ENCODE measurements at regions not wholly inside any gene's neighbourhood (a gene's known extent, or its start where the extent isn't known, plus 50 kb on each side); places are given as distances from the start of the nearest gene placed in this dataset.
A peak's percentile ranks its signal among the peaks of the same experiment; 100 is the strongest.
"Not testable (repeated sequence)": the region's sequence is repeated elsewhere in the genome, so short reads cannot be mapped to it uniquely, and the experiment has no call there.

GRCh38 chrX:23504895-23505294 is 162.4 kb upstream of the PRDX4 start:
- no peaks in the 10 kb centered on the region for H3K4me1 ChIP-seq (replicated peaks in 1 of 2)
- no peak overlapping the region for H3K27ac ChIP-seq
- no peak overlapping the region for H3K4me3 ChIP-seq
- no peak for ATAC-seq (replicated peaks in 6 of 8)
- in situ Hi-C loops (cut with MboI; ENCODE audit: low pct_unique_long_range_greater_than_20kb in 2 of 9, low sequenced_read_pairs in 9 of 9, unreplicated experiment in 9 of 9) = no loop called here
- WGBS, 10 experiments = 33 to 100% (median 85%) methylated on average over 1 to 2 of the region's 2 CpGs; no CpG with 5 or more reads in 6 of the 10 experiments

GRCh38 chrX:23505531-23506303 is 161.6 kb upstream of the PRDX4 start:
- 0 to 40% (median 28%) methylated on average over 1 to 6 of the region's 6 CpGs; no CpG with 5 or more reads in 6 of the 10 experiments for WGBS, 10 experiments
- Histone ChIP-seq H3K4me1 (replicated peaks in 1 of 2) (no peaks in the 10 kb centered on the region), H3K4me3 (no peak overlapping the region), H3K27ac (no peak overlapping the region)
- no peak for ATAC-seq (replicated peaks in 6 of 8)
- in situ Hi-C loops (cut with MboI; ENCODE audit: low pct_unique_long_range_greater_than_20kb in 2 of 9, low sequenced_read_pairs in 9 of 9, unreplicated experiment in 9 of 9) = no loop called here

GRCh38 chrX:23509256-23509655 is 158.0 kb upstream of the PRDX4 start:
- Histone ChIP-seq H3K4me3 (no peak overlapping the region), H3K27ac (no peak overlapping the region), H3K4me1 (replicated peaks in 1 of 2) (no peaks in the 10 kb centered on the region)
- in situ Hi-C loops (cut with MboI; ENCODE audit: low pct_unique_long_range_greater_than_20kb in 2 of 9, low sequenced_read_pairs in 9 of 9, unreplicated experiment in 9 of 9) = no loop called here
- no peak for ATAC-seq (replicated peaks in 6 of 8)
- 67% methylated on average over 1 of the region's 1 CpG; no CpG with 5 or more reads in 9 of the 10 experiments for WGBS, 10 experiments

- ATAC-seq (replicated peaks in 6 of 8) = no peak
- in situ Hi-C loops (cut with MboI; ENCODE audit: low pct_unique_long_range_greater_than_20kb in 2 of 9, low sequenced_read_pairs in 9 of 9, unreplicated experiment in 9 of 9) = no loop called here
- Histone ChIP-seq H3K4me1 (replicated peaks in 1 of 2) (no peaks in the 10 kb centered on the region), H3K27ac (no peak overlapping the region), H3K4me3 (no peak overlapping the region)
- WGBS, 10 experiments = 0 to 67% (median 25%) methylated on average over 1 to 2 of the region's 2 CpGs; no CpG with 5 or more reads in 7 of the 10 experiments
Measured at GRCh38 chrX:23511793-23512192, 155.5 kb upstream of the PRDX4 start.

- in situ Hi-C loops (cut with MboI; ENCODE audit: low pct_unique_long_range_greater_than_20kb in 2 of 9, low sequenced_read_pairs in 9 of 9, unreplicated experiment in 9 of 9) = no loop called here
- 0 to 20% methylated on average over 1 to 2 of the region's 2 CpGs; no CpG with 5 or more reads in 8 of the 10 experiments for WGBS, 10 experiments
- Histone ChIP-seq H3K4me1 (replicated peaks in 1 of 2) (no peaks in the 10 kb centered on the region), H3K27ac (no peak overlapping the region), H3K4me3 (no peak overlapping the region)
- ATAC-seq (replicated peaks in 6 of 8) = no peak
Measured at GRCh38 chrX:23513121-23513520, 154.2 kb upstream of the PRDX4 start.

- H3K4me1 ChIP-seq (replicated peaks in 1 of 2) = no peaks in the 10 kb centered on the region
- in situ Hi-C loops (cut with MboI; ENCODE audit: low pct_unique_long_range_greater_than_20kb in 2 of 9, low sequenced_read_pairs in 9 of 9, unreplicated experiment in 9 of 9) = no loop called here
- 100% methylated on average over 2 of the region's 2 CpGs; no CpG with 5 or more reads in 9 of the 10 experiments for WGBS, 10 experiments
- H3K27ac ChIP-seq = no peak overlapping the region
- ATAC-seq (replicated peaks in 6 of 8) = no peak
- H3K4me3 ChIP-seq = no peak overlapping the region
Measured at GRCh38 chrX:23514082-23514481, 153.2 kb upstream of the PRDX4 start.

- Histone ChIP-seq H3K4me3 (no peak overlapping the region), H3K4me1 (replicated peaks in 1 of 2) (no peaks in the 10 kb centered on the region), H3K27ac (no peak overlapping the region)
- ATAC-seq (replicated peaks in 6 of 8) = no peak
- no CpG with 5 or more reads among the region's 2 CpGs for WGBS, 10 experiments
- in situ Hi-C loops (cut with MboI; ENCODE audit: low pct_unique_long_range_greater_than_20kb in 2 of 9, low sequenced_read_pairs in 9 of 9, unreplicated experiment in 9 of 9) = no loop called here
Measured at GRCh38 chrX:23515028-23515427, 152.3 kb upstream of the PRDX4 start.

GRCh38 chrX:23523026-23523657 is 144.2 kb upstream of the PRDX4 start:
- in situ Hi-C loops (cut with MboI; ENCODE audit: low pct_unique_long_range_greater_than_20kb in 2 of 9, low sequenced_read_pairs in 9 of 9, unreplicated experiment in 9 of 9); H3K4me3 ChIP-seq; ATAC-seq (replicated peaks in 6 of 8); H3K4me1 ChIP-seq (replicated peaks in 1 of 2); H3K27ac ChIP-seq: not testable (repeated sequence)
- no CpG with 5 or more reads among the region's 37 CpGs for WGBS, 10 experiments

GRCh38 chrX:23524467-23524866 is 142.8 kb upstream of the PRDX4 start:
- H3K4me1 ChIP-seq (replicated peaks in 1 of 2) = no peaks in the 10 kb centered on the region
- no peak overlapping the region for H3K27ac ChIP-seq
- in situ Hi-C loops (cut with MboI; ENCODE audit: low pct_unique_long_range_greater_than_20kb in 2 of 9, low sequenced_read_pairs in 9 of 9, unreplicated experiment in 9 of 9) = no loop called here
- no peak for ATAC-seq (replicated peaks in 6 of 8)
- 9% methylated on average over 1 of the region's 5 CpGs; no CpG with 5 or more reads in 9 of the 10 experiments for WGBS, 10 experiments
- H3K4me3 ChIP-seq = no peak overlapping the region

GRCh38 chrX:23525531-23525930 is 141.8 kb upstream of the PRDX4 start:
- no peak for ATAC-seq (replicated peaks in 6 of 8)
- Histone ChIP-seq H3K4me3 (no peak overlapping the region), H3K4me1 (replicated peaks in 1 of 2) (no peaks in the 10 kb centered on the region), H3K27ac (no peak overlapping the region)
- 33 to 60% methylated on average over 1 of the region's 1 CpG; no CpG with 5 or more reads in 8 of the 10 experiments for WGBS, 10 experiments
- in situ Hi-C loops (cut with MboI; ENCODE audit: low pct_unique_long_range_greater_than_20kb in 2 of 9, low sequenced_read_pairs in 9 of 9, unreplicated experiment in 9 of 9) = no loop called here

- in situ Hi-C loops (cut with MboI; ENCODE audit: low pct_unique_long_range_greater_than_20kb in 2 of 9, low sequenced_read_pairs in 9 of 9, unreplicated experiment in 9 of 9) = no loop called here
- whole genome bisulfite sequencing, 10 experiments = 80% methylated on average over 1 of the region's 9 CpGs; no CpG with 5 or more reads in 9 of the 10 experiments
- no peak for ATAC-seq (replicated peaks in 6 of 8)
Measured at GRCh38 chrX:23540532-23540931, 126.8 kb upstream of the PRDX4 start.

GRCh38 chrX:23548164-23548563 is 119.1 kb upstream of the PRDX4 start:
- H3K27ac ChIP-seq = no peak overlapping the region
- ATAC-seq (replicated peaks in 6 of 8) = peak in 2 of 8 experiments; percentile 23 to 60
- in situ Hi-C loops (cut with MboI; ENCODE audit: low pct_unique_long_range_greater_than_20kb in 2 of 9, low sequenced_read_pairs in 9 of 9, unreplicated experiment in 9 of 9) = no loop called here
- no peak overlapping the region for H3K4me3 ChIP-seq
- WGBS, 10 experiments = 0 to 84% (median 42%) methylated on average over 1 to 5 of the region's 5 CpGs; no CpG with 5 or more reads in 6 of the 10 experiments
- no peaks in the 10 kb centered on the region for H3K4me1 ChIP-seq (replicated peaks in 1 of 2)

More at GRCh38 chrX:23540532-23540931, 126.8 kb upstream of the PRDX4 start:
- H3K27ac ChIP-seq = no peak overlapping the region
- H3K4me1 ChIP-seq (replicated peaks in 1 of 2) = no peaks in the 10 kb centered on the region
- H3K4me3 ChIP-seq = no peak overlapping the region

- ATAC-seq (replicated peaks in 6 of 8) = no peak
- no peak overlapping the region for H3K4me3 ChIP-seq
- in situ Hi-C loops (cut with MboI; ENCODE audit: low pct_unique_long_range_greater_than_20kb in 2 of 9, low sequenced_read_pairs in 9 of 9, unreplicated experiment in 9 of 9) = no loop called here
- H3K27ac ChIP-seq = no peak overlapping the region
- H3K4me1 ChIP-seq (replicated peaks in 1 of 2) = no peaks in the 10 kb centered on the region
Measured at GRCh38 chrX:23552303-23552702, 115.0 kb upstream of the PRDX4 start.

GRCh38 chrX:23554304-23554703 is 113.0 kb upstream of the PRDX4 start:
- peak in 4 of 8 experiments; percentile 20 to 57 (median 34) for ATAC-seq (replicated peaks in 6 of 8)
- 0 to 10% (median 6%) methylated on average over 1 to 3 of the region's 3 CpGs; no CpG with 5 or more reads in 5 of the 10 experiments for WGBS, 10 experiments
- Histone ChIP-seq H3K27ac (no peak overlapping the region), H3K4me3 (no peak overlapping the region), H3K4me1 (replicated peaks in 1 of 2) (no peaks in the 10 kb centered on the region)
- in situ Hi-C loops (cut with MboI; ENCODE audit: low pct_unique_long_range_greater_than_20kb in 2 of 9, low sequenced_read_pairs in 9 of 9, unreplicated experiment in 9 of 9) = no loop called here
